PFSK-1 (cell line): ENCODE measurements at regions not wholly inside any gene's neighbourhood (a gene's known extent, or its start where the extent isn't known, plus 50 kb on each side); places are given as distances from the start of the nearest gene placed in this dataset.

ENCODE experiments used
- FOXP2 ChIP-seq: optimal IDR thresholded peaks from 2 replicates; pipeline ENCODE3; 2011; ENCODE audit warnings: borderline replicate concordance, control low read depth, inconsistent platforms; ENCODE audit not compliant: insufficient read depth; ENCODE audit errors: extremely low read length, extremely low read depth
- POLR2AphosphoS5 ChIP-seq: IDR thresholded peaks from 2 replicates; pipeline ENCODE4 v1.6.1; 2012; ENCODE audit warnings: low read depth, mild to moderate bottlenecking, control low read depth, low read length, moderate library complexity
- REST ChIP-seq, 2 experiments: IDR thresholded peaks; 2 replicates each; pipeline versions ENCODE4 v1.6.1 to v1.8.0; 2011 to 2012; ENCODE audit warnings: low read depth in 2 of 2, low read length in 2 of 2, control low read depth in 1 of 2, inconsistent platforms in 1 of 2, mild to moderate bottlenecking in 1 of 2, moderate library complexity in 1 of 2; ENCODE audit not compliant: insufficient read depth in 1 of 2
- SIN3A ChIP-seq: IDR thresholded peaks from 2 replicates; pipeline ENCODE4 v1.6.1; 2012; ENCODE audit warnings: mild to moderate bottlenecking, low read length, moderate library complexity, borderline replicate concordance; ENCODE audit not compliant: insufficient read depth
- TAF1 ChIP-seq: IDR thresholded peaks from 2 replicates; pipeline ENCODE4 v1.6.1; 2012; ENCODE audit warnings: low read length, control low read depth, borderline replicate concordance; ENCODE audit not compliant: insufficient read depth

DNA sequence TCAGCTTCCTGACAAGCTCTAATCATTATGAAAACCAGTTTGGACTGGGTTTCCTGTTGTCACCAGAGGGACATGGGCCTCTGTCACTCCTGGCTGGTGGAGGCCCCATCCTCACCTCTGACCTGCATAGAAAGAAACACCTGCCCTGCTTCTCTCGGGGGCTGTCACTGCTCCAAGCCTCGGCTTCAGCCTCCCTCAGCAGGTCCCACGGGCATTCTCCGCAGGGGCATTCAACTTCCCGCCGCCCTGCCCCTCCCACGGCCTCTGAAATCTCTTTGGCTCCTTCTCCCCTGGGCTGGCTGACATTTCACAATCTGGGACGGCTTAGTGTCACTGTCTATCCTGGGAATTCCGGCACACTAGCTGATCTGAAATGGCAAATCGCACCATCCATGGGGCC, 257.9 kb downstream of the CTTN start:
- TF ChIP-seq SIN3A (no peak), TAF1 (no peak), POLR2AphosphoS5 (no peak), REST (IDR thresholded peaks at IDR 0.05; ENCODE audit: insufficient read depth in 1 of 2, low read depth in 2 of 2, low read length in 2 of 2) (no peak), FOXP2 (no peak)
